ENCODE measurements at regions not wholly inside any gene's neighbourhood (a gene's known extent, or its start where the extent isn't known, plus 50 kb on each side); places are given as distances from the start of the nearest gene placed in this dataset.

DNA sequence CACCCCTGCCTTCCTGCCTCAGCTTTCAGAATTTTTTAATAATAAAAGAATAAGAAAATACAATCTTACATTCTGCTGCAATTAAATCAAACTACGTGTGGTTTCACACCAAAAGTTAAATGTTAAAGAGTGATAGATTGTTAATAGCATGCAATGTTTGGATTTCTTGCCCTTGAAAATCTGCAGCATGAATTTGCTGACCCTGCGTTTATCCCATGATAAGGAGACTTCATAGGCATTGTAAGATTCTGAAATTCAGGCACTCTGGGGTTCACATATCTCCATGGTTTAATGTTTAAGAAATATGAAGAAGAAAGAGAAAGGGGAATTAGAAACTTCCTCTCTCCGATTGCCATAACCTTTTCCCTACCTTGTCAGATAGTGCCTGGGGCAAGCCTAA, 1616.2 kb upstream of the B3GALT2 start:
- no peak for DNase-seq (ENCODE audit: low read depth)
- TF ChIP-seq, protein P1, sequence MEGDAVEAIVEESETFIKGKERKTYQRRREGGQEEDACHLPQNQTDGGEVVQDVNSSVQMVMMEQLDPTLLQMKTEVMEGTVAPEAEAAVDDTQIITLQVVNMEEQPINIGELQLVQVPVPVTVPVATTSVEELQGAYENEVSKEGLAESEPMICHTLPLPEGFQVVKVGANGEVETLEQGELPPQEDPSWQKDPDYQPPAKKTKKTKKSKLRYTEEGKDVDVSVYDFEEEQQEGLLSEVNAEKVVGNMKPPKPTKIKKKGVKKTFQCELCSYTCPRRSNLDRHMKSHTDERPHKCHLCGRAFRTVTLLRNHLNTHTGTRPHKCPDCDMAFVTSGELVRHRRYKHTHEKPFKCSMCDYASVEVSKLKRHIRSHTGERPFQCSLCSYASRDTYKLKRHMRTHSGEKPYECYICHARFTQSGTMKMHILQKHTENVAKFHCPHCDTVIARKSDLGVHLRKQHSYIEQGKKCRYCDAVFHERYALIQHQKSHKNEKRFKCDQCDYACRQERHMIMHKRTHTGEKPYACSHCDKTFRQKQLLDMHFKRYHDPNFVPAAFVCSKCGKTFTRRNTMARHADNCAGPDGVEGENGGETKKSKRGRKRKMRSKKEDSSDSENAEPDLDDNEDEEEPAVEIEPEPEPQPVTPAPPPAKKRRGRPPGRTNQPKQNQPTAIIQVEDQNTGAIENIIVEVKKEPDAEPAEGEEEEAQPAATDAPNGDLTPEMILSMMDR (IDR thresholded peaks at IDR 0.05; ENCODE audit: control insufficient read depth, insufficient read depth, low read depth, low read length, missing control alignments) = no peak
- no peak overlapping the region for H3K4me3 ChIP-seq (ENCODE audit: control insufficient read depth, low read depth, low read length)

DNA sequence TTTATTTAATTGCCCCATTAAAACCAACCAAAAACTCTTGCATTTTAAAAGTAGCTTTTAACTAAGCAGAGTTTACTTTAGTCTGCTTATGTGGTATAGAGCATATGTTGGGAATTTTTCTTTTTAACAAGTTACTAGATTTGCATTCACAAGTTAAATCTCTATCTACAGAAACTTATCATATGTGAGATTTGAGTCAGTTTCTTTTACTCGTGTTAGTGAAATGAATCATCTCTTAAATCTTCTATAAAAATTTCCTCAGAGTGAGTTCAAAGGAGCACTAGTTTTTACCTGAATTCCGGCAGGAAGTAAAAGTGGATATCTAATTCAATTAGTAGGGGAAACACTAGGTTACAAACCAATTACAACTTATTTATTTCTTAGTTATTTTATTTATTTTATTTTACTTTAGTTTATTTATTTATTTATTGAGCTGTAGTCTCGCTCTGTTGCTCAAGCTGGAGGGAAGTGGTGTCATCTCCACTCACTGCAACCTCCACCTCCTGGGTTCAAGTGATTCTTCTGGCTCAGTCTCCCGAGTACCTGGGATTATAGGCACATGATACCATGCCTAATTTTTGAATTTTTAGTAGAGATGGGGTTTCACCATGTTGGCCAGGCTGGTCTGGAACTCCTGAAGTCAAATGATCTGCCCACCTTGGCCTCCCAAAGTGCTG, 1609.6 kb upstream of the B3GALT2 start:
- TF ChIP-seq, protein P1 (IDR thresholded peaks at IDR 0.05; ENCODE audit: control insufficient read depth, insufficient read depth, low read depth, low read length, missing control alignments) = no peak
- H3K4me3 ChIP-seq (ENCODE audit: control insufficient read depth, low read depth, low read length) = no peak overlapping the region
- no peak for DNase-seq (ENCODE audit: low read depth)

DNA sequence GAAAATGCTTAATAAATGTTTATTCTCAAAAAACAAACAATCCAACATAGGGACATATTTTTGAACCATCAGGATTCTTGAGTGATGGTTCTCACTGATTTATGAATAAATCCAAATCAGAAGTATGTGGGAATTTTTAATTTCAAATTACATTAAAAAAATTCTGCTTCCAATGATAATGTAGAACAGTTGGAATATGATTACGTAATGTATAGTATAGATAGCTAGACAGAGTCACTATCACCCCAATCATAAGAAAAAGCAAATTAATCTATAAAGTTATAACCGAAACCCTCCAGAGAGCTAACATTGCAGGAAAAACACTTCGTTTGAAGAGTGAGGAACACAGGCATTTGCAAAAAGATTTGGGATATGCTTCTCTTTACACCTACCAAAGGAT, 1600.6 kb upstream of the B3GALT2 start:
- no peak overlapping the region for H3K4me3 ChIP-seq (ENCODE audit: control insufficient read depth, low read depth, low read length)
- TF ChIP-seq, protein P1 (IDR thresholded peaks at IDR 0.05; ENCODE audit: control insufficient read depth, insufficient read depth, low read depth, low read length, missing control alignments) = no peak
- no peak for DNase-seq (ENCODE audit: low read depth)

DNA sequence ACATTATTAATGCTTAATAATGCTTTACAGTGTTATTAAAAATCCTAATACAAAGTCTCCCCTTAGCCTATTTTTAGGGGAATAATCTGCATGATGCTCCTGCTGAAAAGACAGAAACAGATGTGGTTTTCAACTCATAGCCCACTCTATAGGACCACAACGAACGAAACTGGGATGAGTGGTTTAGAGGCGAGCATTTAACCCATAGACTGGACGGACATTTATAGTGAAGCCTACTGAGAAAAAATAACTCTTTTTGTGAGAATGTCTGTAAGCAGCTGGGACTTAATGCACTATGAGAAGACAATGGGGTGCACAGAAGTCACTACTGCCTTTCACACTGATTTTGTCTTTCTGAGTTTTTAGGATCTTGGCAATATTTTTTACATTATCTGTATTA, 1599.6 kb upstream of the B3GALT2 start:
- DNase-seq (ENCODE audit: low read depth) = no peak
- H3K4me3 ChIP-seq (ENCODE audit: control insufficient read depth, low read depth, low read length) = no peak overlapping the region
- TF ChIP-seq, protein P1 (IDR thresholded peaks at IDR 0.05; ENCODE audit: control insufficient read depth, insufficient read depth, low read depth, low read length, missing control alignments) = no peak

DNA sequence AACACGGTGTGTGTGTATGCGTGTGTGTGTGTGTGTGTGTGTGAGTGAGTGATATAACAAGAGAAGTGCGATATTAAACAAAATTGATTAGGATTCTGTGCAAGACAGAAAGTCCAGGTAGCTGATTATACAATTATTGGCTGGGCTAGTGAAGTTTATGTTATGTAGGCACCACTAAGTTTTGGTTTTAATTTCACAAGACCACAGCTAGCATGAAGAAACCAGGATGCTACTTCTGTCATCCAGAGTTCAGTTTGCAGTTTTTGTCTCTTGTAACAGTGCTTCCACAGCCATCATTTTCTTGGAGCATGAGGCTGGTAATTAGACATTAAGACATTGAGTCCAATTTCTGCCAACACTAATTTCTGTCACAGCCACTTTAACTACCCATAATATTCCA, 1590.2 kb upstream of the B3GALT2 start:
- no peak for DNase-seq (ENCODE audit: low read depth)
- no peak overlapping the region for H3K4me3 ChIP-seq (ENCODE audit: control insufficient read depth, low read depth, low read length)
- TF ChIP-seq, protein P1 (IDR thresholded peaks at IDR 0.05; ENCODE audit: control insufficient read depth, insufficient read depth, low read depth, low read length, missing control alignments) = no peak

DNA sequence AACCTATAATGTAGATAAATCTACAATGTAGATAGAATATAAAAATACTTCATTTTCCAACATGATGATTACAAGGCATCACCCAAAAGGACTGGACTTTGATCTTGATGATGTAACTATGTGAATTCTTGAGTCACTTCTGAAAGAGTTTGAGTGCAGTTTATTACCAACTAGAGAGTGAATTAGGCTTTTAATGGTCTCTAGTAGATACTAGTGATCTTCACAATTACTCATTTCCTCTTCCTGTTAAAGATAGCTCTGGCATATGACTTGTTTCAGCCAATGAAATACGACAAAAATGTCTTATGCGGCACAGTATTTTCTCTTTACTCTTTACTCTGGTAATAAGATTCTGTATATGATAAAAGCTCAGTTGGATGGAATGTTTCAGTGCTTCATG, 1588.1 kb upstream of the B3GALT2 start:
- TF ChIP-seq, protein P1 (IDR thresholded peaks at IDR 0.05; ENCODE audit: control insufficient read depth, insufficient read depth, low read depth, low read length, missing control alignments) = no peak
- DNase-seq (ENCODE audit: low read depth) = no peak

More for the DNA sequence above, 1588.1 kb upstream of the B3GALT2 start:
- H3K4me3 ChIP-seq (ENCODE audit: control insufficient read depth, low read depth, low read length) = no peak overlapping the region

Measured in AG09309 (cell line).